Calu3 (cell line): ENCODE measurements at regions not wholly inside any gene's neighbourhood (a gene's known extent, or its start where the extent isn't known, plus 50 kb on each side); places are given as distances from the start of the nearest gene placed in this dataset.

Experiments used
- BruUV-seq: library from RNA; stranded (reverse); fragments of 400-500 nt; replicated peaks from 2 replicates; lab custom pipeline; 2021; lab: Mats Ljungman, UMichigan
- CTCF ChIA-PET: fragments of 300-600 bp; sonication (Branson Sonifier 250); formaldehyde crosslinking; loops from one replicate; lab custom pipeline; 2022; ENCODE audit warnings: antibody characterized with exemption; lab: Charles Lee
- DNase-seq: peaks from one replicate; pipeline ENCODE4 v3.0.0; 2022
- H3K27ac Mint-ChIP-seq: one replicate; pipeline ENCODE4 v1.8.0; 2022; ENCODE audit warnings: mixed read lengths; ENCODE audit not compliant: unreplicated experiment
- H3K27me3 Mint-ChIP-seq: one replicate; pipeline ENCODE4 v1.8.0; 2022; ENCODE audit warnings: mixed read lengths; ENCODE audit not compliant: unreplicated experiment
- H3K36me3 Mint-ChIP-seq: one replicate; pipeline ENCODE4 v1.8.0; 2022; ENCODE audit warnings: mild to moderate bottlenecking, moderate library complexity, mixed read lengths; ENCODE audit not compliant: insufficient read depth, unreplicated experiment
- H3K4me1 Mint-ChIP-seq: one replicate; pipeline ENCODE4 v1.8.0; 2022; ENCODE audit warnings: mild to moderate bottlenecking, low read depth, mixed read lengths; ENCODE audit not compliant: unreplicated experiment
- H3K4me3 Mint-ChIP-seq: one replicate; pipeline ENCODE4 v1.8.0; 2022; ENCODE audit warnings: mild to moderate bottlenecking, low read depth, moderate library complexity, mixed read lengths; ENCODE audit not compliant: unreplicated experiment
- H3K9me3 Mint-ChIP-seq: one replicate; pipeline ENCODE4 v1.8.0; 2022; ENCODE audit warnings: low read depth, mixed read lengths; ENCODE audit not compliant: unreplicated experiment
- intact Hi-C: fragments of 100-400 bp; cut with micrococcal nuclease; formaldehyde crosslinking; loops from one replicate; pipeline ENCODE4 v1.10.0; 2022; ENCODE audit not compliant: unreplicated experiment
- TF ChIP-seq, protein P1 (sequence below): fragments of 200-600 bp; IDR thresholded peaks from one replicate; pipeline ENCODE4 v1.8.0; 2022; ENCODE audit warnings: antibody characterized with exemption; ENCODE audit not compliant: unreplicated experiment

DNA sequence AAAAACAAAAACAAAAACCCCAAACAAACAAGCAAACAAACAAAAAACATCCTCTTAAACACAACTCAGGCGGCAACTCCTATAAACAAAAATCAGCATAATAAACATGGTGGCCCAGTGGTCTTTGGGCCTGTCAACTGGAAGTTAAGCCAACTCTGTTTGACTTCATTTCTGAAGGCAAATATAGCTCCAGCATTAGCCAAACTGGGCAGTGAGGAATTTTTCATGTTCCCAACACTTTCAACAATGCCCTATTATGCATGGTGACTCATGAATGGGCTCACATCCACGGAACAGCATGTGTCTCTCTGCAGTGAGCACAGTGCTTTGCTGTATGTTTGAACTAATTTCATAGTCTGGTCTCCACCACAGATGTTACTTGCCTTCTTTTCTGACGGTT lies 143.9 kb upstream of the STC2 start:
- H3K27ac Mint-ChIP-seq: peak overlapping the region; percentile 94

DNA sequence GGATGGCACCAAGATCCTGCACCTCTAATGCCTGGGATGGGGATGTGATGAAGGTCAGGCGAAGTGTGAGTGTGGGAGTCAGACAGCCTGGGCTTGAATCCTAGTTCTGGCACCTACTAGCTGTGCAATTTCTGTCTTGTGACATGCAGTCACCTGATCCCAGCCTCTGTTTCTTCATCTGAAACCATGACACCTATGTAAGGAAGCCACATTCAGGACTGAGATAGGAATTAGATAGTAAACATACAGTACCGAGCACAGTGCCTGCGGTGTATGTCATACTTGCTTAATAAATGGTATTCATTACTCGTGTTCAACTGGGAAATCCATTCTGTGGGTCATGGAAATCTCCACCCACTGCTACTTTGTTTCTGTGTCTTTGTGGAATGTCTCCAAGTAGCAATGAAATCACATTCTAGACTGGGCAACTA lies 140.6 kb upstream of the STC2 start:
- H3K9me3 Mint-ChIP-seq: peaks cover 5% of the 10 kb centered on the region
- no peak overlapping the region for H3K4me3 Mint-ChIP-seq
- CTCF ChIA-PET: no interaction called here
- peaks cover 26% of the 10 kb centered on the region for H3K4me1 Mint-ChIP-seq
- intact Hi-C loops: no loop called here
- no peaks in the 10 kb centered on the region for H3K36me3 Mint-ChIP-seq
- TF ChIP-seq, protein P1, sequence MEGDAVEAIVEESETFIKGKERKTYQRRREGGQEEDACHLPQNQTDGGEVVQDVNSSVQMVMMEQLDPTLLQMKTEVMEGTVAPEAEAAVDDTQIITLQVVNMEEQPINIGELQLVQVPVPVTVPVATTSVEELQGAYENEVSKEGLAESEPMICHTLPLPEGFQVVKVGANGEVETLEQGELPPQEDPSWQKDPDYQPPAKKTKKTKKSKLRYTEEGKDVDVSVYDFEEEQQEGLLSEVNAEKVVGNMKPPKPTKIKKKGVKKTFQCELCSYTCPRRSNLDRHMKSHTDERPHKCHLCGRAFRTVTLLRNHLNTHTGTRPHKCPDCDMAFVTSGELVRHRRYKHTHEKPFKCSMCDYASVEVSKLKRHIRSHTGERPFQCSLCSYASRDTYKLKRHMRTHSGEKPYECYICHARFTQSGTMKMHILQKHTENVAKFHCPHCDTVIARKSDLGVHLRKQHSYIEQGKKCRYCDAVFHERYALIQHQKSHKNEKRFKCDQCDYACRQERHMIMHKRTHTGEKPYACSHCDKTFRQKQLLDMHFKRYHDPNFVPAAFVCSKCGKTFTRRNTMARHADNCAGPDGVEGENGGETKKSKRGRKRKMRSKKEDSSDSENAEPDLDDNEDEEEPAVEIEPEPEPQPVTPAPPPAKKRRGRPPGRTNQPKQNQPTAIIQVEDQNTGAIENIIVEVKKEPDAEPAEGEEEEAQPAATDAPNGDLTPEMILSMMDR: no peak
- H3K27me3 Mint-ChIP-seq: no peaks in the 10 kb centered on the region
- BruUV-seq: no TSS peak
- no peak for DNase-seq
- H3K27ac Mint-ChIP-seq: no peak overlapping the region

More for the DNA sequence above, 143.9 kb upstream of the STC2 start:
- CTCF ChIA-PET: interaction anchor here (1.2 to 1.9 kb wide), 2 partner anchors 18 to 144 kb away, joined by 3 to 13 read pairs; no protein-coding TSS in a partner anchor
- peaks cover 29% of the 10 kb centered on the region for H3K4me1 Mint-ChIP-seq
- H3K36me3 Mint-ChIP-seq: no peaks in the 10 kb centered on the region
- TF ChIP-seq, protein P1: no peak
- H3K9me3 Mint-ChIP-seq: peaks cover 4% of the 10 kb centered on the region
- intact Hi-C loops: loop anchor here (5.0 kb wide), 1 partner anchor 40 kb away; no protein-coding TSS in a partner anchor
- no peaks in the 10 kb centered on the region for H3K27me3 Mint-ChIP-seq
- DNase-seq: peak; percentile 66
- no peak overlapping the region for H3K4me3 Mint-ChIP-seq
- no TSS peak for BruUV-seq

DNA sequence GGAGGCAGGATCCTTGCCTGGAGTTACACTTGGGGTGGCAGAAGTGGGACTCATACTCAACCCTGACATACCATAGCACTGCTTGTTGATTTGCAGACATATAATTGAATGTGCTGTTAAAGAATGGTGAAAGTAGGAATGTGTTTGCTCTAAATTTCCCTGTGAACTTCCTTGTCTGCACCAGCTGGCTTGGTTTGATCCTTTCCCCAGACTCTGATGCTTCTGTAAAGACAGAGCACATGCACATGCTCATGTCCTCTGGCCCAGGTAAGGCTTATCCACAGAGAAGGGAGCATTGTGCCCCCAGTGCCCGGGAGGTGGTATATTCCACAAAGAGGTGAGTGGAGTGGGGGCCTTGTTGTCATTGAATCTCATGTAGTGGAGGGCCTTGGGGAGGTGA lies 138.0 kb upstream of the STC2 start:
- no TSS peak for BruUV-seq
- CTCF ChIA-PET: no interaction called here
- DNase-seq: no peak
- TF ChIP-seq, protein P1: no peak
- peaks cover 8% of the 10 kb centered on the region for H3K9me3 Mint-ChIP-seq
- no peaks in the 10 kb centered on the region for H3K27me3 Mint-ChIP-seq
- no peak overlapping the region for H3K4me3 Mint-ChIP-seq
- H3K27ac Mint-ChIP-seq: no peak overlapping the region
- intact Hi-C loops: no loop called here
- H3K4me1 Mint-ChIP-seq: no peaks in the 10 kb centered on the region
- H3K36me3 Mint-ChIP-seq: no peaks in the 10 kb centered on the region

DNA sequence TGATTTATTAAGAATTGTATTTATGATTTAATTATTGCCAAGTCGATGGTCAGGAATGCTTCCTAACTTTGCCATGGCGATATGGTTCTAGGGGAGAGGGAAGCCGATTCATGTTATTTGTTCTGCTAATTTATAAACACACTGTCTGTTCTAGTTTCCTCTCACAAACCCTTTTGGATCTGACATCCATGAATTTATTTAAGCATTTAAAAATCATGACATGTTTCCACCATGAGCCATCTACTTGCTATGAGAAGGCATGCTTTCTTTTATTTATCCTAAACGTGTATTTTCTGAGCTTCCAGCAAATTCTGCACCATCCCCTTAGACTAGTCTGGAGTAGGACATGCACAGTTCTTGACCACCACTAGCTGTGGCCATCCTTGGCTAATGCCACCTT lies 136.6 kb upstream of the STC2 start:
- intact Hi-C loops: no loop called here
- Mint-ChIP-seq H3K27ac (no peak overlapping the region), H3K27me3 (no peaks in the 10 kb centered on the region), H3K4me1 (no peaks in the 10 kb centered on the region), H3K4me3 (no peak overlapping the region), H3K36me3 (no peaks in the 10 kb centered on the region), H3K9me3 (peaks cover 8% of the 10 kb centered on the region)
- CTCF ChIA-PET: no interaction called here
- no peak for DNase-seq
- BruUV-seq: no TSS peak
- TF ChIP-seq, protein P1: no peak
